ENCODE measurements at regions not wholly inside any gene's neighbourhood (a gene's known extent, or its start where the extent isn't known, plus 50 kb on each side); places are given as distances from the start of the nearest gene placed in this dataset.

GRCh38 chrX:98516120-98516519, 1632.4 kb downstream of the RPA4 start:
- Histone ChIP-seq H3K9me3 (no peaks in the 10 kb centered on the region), H3K27me3 (no peaks in the 10 kb centered on the region), H3K36me3 (replicated peaks in 1 of 2; ENCODE audit: insufficient read depth in 1 of 2, low read depth in 2 of 2) (no peaks in the 10 kb centered on the region), H3K4me3 (no peak overlapping the region), H3K27ac (no peak overlapping the region), H3K4me1 (no peaks in the 10 kb centered on the region)
- ATAC-seq (no peak), DNase-seq (no peak)
- intact Hi-C loops (cut with DNase I), result no loop called here
- WGBS, 2 donors, result 88 to 96% methylated on average over 1 of the region's 1 CpG
- no peak for TF ChIP-seq POLR2A (IDR thresholded peaks at IDR 0.05)
- TF ChIP-seq CTCF (IDR thresholded peaks at IDR 0.05), result no peak

GRCh38 chrX:98523026-98523425, 1639.3 kb downstream of the RPA4 start:
- DNase-seq (no peak), ATAC-seq (no peak)
- WGBS, 2 donors, result 67 to 68% methylated on average over 2 to 3 of the region's 3 CpGs
- Histone ChIP-seq H3K9me3 (no peaks in the 10 kb centered on the region), H3K4me1 (no peaks in the 10 kb centered on the region), H3K4me3 (no peak overlapping the region), H3K27me3 (no peaks in the 10 kb centered on the region), H3K36me3 (replicated peaks in 1 of 2; ENCODE audit: insufficient read depth in 1 of 2, low read depth in 2 of 2) (no peaks in the 10 kb centered on the region), H3K27ac (no peak overlapping the region)
- no peak for TF ChIP-seq POLR2A (IDR thresholded peaks at IDR 0.05)
- TF ChIP-seq CTCF (IDR thresholded peaks at IDR 0.05), result no peak
- intact Hi-C loops (cut with DNase I), result no loop called here

GRCh38 chrX:98523521-98523920, 1639.8 kb downstream of the RPA4 start:
- ATAC-seq (no peak), DNase-seq (no peak)
- TF ChIP-seq POLR2A (IDR thresholded peaks at IDR 0.05), result no peak
- no peak for TF ChIP-seq CTCF (IDR thresholded peaks at IDR 0.05)
- WGBS, 2 donors, result 57 to 74% methylated on average over 3 of the region's 3 CpGs
- Histone ChIP-seq H3K27ac (no peak overlapping the region), H3K27me3 (no peaks in the 10 kb centered on the region), H3K4me3 (no peak overlapping the region), H3K4me1 (no peaks in the 10 kb centered on the region), H3K9me3 (no peaks in the 10 kb centered on the region), H3K36me3 (replicated peaks in 1 of 2; ENCODE audit: insufficient read depth in 1 of 2, low read depth in 2 of 2) (no peaks in the 10 kb centered on the region)
- intact Hi-C loops (cut with DNase I), result no loop called here

GRCh38 chrX:98548519-98548918, 1664.8 kb downstream of the RPA4 start:
- 8 to 45% methylated on average over 2 of the region's 2 CpGs for WGBS, 2 donors
- no peak for ATAC-seq
- intact Hi-C loops (cut with DNase I), result no loop called here

More at GRCh38 chrX:98548519-98548918, 1664.8 kb downstream of the RPA4 start:
- no peak for DNase-seq
- H3K9me3 ChIP-seq, result no peaks in the 10 kb centered on the region
- no peaks in the 10 kb centered on the region for H3K4me1 ChIP-seq
- TF ChIP-seq POLR2A (IDR thresholded peaks at IDR 0.05) (no peak), CTCF (IDR thresholded peaks at IDR 0.05) (no peak)
- H3K36me3 ChIP-seq (replicated peaks in 1 of 2; ENCODE audit: insufficient read depth in 1 of 2, low read depth in 2 of 2), result no peaks in the 10 kb centered on the region
- no peak overlapping the region for H3K4me3 ChIP-seq
- H3K27ac ChIP-seq, result no peak overlapping the region
- no peaks in the 10 kb centered on the region for H3K27me3 ChIP-seq
